GM18870 (cell line): ENCODE measurements at regions not wholly inside any gene's neighbourhood (a gene's known extent, or its start where the extent isn't known, plus 50 kb on each side); places are given as distances from the start of the nearest gene placed in this dataset.
A peak's percentile ranks its signal among the peaks of the same experiment; 100 is the strongest.

Experiments
- ATAC-seq: cut with Tn5 transposase; IDR thresholded peaks from one replicate; pipeline ENCODE4 v1.9.1; 2021; ENCODE audit warnings: moderate library complexity; ENCODE audit not compliant: unreplicated experiment

- ATAC-seq, result no peak
Measured at GRCh38 chr2:14288016-14288415, 344.5 kb upstream of the LRATD1 start.

- no peak for ATAC-seq
Measured at GRCh38 chr2:14292964-14293363, 339.6 kb upstream of the LRATD1 start.

GRCh38 chr2:14297340-14297739, 335.2 kb upstream of the LRATD1 start:
- no peak for ATAC-seq

GRCh38 chr2:14297906-14298305, 334.6 kb upstream of the LRATD1 start:
- ATAC-seq, result no peak

GRCh38 chr2:14301331-14301730, 331.2 kb upstream of the LRATD1 start:
- no peak for ATAC-seq

- ATAC-seq, result peak; percentile 92
Measured at GRCh38 chr2:14303366-14304115, 329.0 kb upstream of the LRATD1 start.

- ATAC-seq, result no peak
Measured at GRCh38 chr2:14304326-14304725, 328.2 kb upstream of the LRATD1 start.

- peak; percentile 59 for ATAC-seq
Measured at GRCh38 chr2:14306268-14306861, 326.2 kb upstream of the LRATD1 start.

GRCh38 chr2:14313341-14313740, 319.2 kb upstream of the LRATD1 start:
- ATAC-seq, result no peak

GRCh38 chr2:14316594-14316993, 315.9 kb upstream of the LRATD1 start:
- no peak for ATAC-seq

- no peak for ATAC-seq
Measured at GRCh38 chr2:14321357-14321756, 311.2 kb upstream of the LRATD1 start.

GRCh38 chr2:14322306-14322705, 310.2 kb upstream of the LRATD1 start:
- ATAC-seq, result no peak

GRCh38 chr2:14324308-14324707, 308.2 kb upstream of the LRATD1 start:
- no peak for ATAC-seq

GRCh38 chr2:14330884-14331283, 301.6 kb upstream of the LRATD1 start:
- ATAC-seq, result no peak

GRCh38 chr2:14336759-14337382, 295.6 kb upstream of the LRATD1 start:
- ATAC-seq, result no peak

- no peak for ATAC-seq
Measured at GRCh38 chr2:14340703-14341102, 291.8 kb upstream of the LRATD1 start.

- no peak for ATAC-seq
Measured at GRCh38 chr2:14342313-14342712, 290.2 kb upstream of the LRATD1 start.

GRCh38 chr2:14344355-14344754, 288.2 kb upstream of the LRATD1 start:
- ATAC-seq, result no peak

GRCh38 chr2:14348247-14348646, 284.3 kb upstream of the LRATD1 start:
- ATAC-seq, result no peak

GRCh38 chr2:14350856-14351255, 281.7 kb upstream of the LRATD1 start:
- ATAC-seq, result no peak

GRCh38 chr2:14352067-14352466, 280.4 kb upstream of the LRATD1 start:
- peak; percentile 51 for ATAC-seq

- ATAC-seq, result no peak
Measured at GRCh38 chr2:14354231-14354630, 278.3 kb upstream of the LRATD1 start.
